Prostate gland (tissue), 2 donors: ENCODE measurements at regions not wholly inside any gene's neighbourhood (a gene's known extent, or its start where the extent isn't known, plus 50 kb on each side); places are given as distances from the start of the nearest gene placed in this dataset.
A peak's percentile ranks its signal among the peaks of the same experiment; 100 is the strongest.

Experiments
- DNase-seq: peaks from one replicate; pipeline ENCODE4 v3.0.0-alpha.2; 2019; ENCODE audit warnings: low spot score
- H3K27ac ChIP-seq, 2 donors: fragments of 200-600 bp; sonication (generic); 2 replicates each; pipeline ENCODE4 v1.5.1; 2017 to 2019
- H3K27me3 ChIP-seq: fragments of 200-600 bp; sonication (generic); replicated peaks from 2 replicates; pipeline ENCODE4 v1.5.1; 2019; ENCODE audit not compliant: insufficient read depth
- H3K36me3 ChIP-seq, 2 donors: fragments of 200-600 bp; sonication (generic); 1 replicate in 1 of 2; 2 replicates in 1 of 2; pipeline versions ENCODE4 v1.5.1 to v1.8.1; 2017 to 2019
- H3K4me1 ChIP-seq: fragments of 200-600 bp; sonication (generic); replicated peaks from 2 replicates; pipeline ENCODE4 v1.5.1; 2019
- H3K4me3 ChIP-seq, 2 donors: fragments of 200-600 bp; sonication (generic); 2 replicates each; pipeline ENCODE4 v1.5.1; 2017 to 2019
- H3K9me3 ChIP-seq: fragments of 200-600 bp; sonication (generic); 2 replicates; pipeline ENCODE4 v1.5.1; 2017
- POLR2A ChIP-seq: fragments of 450-650 bp; IDR thresholded peaks from one replicate; pipeline ENCODE4 v1.6.1; 2016; ENCODE audit warnings: antibody characterized with exemption, mild to moderate bottlenecking
- POLR2AphosphoS5 ChIP-seq: sonication (generic); formaldehyde crosslinking; IDR thresholded peaks from one replicate; pipeline ENCODE4 v1.6.1; 2017; ENCODE audit warnings: antibody characterized with exemption
- WGBS: methylation state at CpG from one replicate; pipeline ENCODE4 v1.1.5; 2018; 5-methylcytosine and 5-hydroxymethylcytosine counted together
- intact Hi-C: fragments of 100-400 bp; cut with DNase I; formaldehyde crosslinking; loops from one replicate; pipeline ENCODE4 v1.14.2; 2022
- TF ChIP-seq, protein P1 (sequence below), 4 experiments: fragments of 200-600 bp in 2 of 4; fragments of 450-650 bp in 2 of 4; sonication (generic) in 2 of 4; IDR thresholded peaks; 1 replicate in 3 of 4; 2 replicates in 1 of 4; pipeline ENCODE4 v1.5.1; 2016 to 2019; ENCODE audit warnings: antibody characterized with exemption in 4 of 4, mild to moderate bottlenecking in 2 of 4, moderate library complexity in 2 of 4

DNA sequence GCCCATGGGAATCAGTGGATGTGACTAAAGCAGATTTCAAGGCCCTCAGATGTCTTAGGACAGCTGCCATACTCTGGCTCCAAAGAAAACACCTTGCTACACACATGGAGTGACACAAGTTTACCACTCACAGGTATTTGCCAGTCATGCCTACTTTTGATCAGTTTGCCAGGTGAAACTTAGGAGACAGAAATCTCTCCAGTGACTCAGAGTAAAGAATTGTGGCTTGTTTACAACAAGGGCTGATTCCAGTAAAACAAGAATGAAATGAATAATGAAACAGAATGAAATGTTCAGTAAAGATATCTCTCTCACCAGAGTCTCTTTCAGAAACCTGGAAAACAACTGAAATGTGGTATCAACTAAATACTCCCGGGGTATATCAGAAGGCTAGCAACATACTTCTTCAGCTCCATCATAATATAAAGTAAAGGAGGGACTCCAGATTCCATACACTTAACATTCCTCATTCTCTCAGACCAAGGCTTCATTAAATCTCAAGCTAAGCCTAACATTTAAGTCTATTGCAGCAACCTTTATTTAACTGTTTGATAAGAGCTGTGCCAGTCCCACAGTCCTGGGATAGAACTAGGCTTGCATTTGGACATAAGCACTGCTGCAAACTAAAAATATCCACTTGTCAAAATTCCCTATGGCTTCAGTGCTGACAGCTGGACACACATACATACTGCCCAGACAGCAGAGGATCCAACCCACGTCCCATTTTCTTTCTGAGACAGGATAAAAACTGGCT lies 143.3 kb downstream of the SIPA1L2 start:
- H3K27me3 ChIP-seq: no peaks in the 10 kb centered on the region
- 82% methylated on average over 2 of the region's 2 CpGs for WGBS
- no peak overlapping the region for H3K27ac ChIP-seq
- H3K36me3 ChIP-seq: no peaks in the 10 kb centered on the region
- H3K4me1 ChIP-seq: no peaks in the 10 kb centered on the region
- peak; percentile 9 for DNase-seq
- no peak overlapping the region for H3K4me3 ChIP-seq
- TF ChIP-seq POLR2A (no peak), POLR2AphosphoS5 (peak; percentile 49)
- TF ChIP-seq, protein P1, sequence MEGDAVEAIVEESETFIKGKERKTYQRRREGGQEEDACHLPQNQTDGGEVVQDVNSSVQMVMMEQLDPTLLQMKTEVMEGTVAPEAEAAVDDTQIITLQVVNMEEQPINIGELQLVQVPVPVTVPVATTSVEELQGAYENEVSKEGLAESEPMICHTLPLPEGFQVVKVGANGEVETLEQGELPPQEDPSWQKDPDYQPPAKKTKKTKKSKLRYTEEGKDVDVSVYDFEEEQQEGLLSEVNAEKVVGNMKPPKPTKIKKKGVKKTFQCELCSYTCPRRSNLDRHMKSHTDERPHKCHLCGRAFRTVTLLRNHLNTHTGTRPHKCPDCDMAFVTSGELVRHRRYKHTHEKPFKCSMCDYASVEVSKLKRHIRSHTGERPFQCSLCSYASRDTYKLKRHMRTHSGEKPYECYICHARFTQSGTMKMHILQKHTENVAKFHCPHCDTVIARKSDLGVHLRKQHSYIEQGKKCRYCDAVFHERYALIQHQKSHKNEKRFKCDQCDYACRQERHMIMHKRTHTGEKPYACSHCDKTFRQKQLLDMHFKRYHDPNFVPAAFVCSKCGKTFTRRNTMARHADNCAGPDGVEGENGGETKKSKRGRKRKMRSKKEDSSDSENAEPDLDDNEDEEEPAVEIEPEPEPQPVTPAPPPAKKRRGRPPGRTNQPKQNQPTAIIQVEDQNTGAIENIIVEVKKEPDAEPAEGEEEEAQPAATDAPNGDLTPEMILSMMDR (IDR thresholded peaks at IDR 0.05): no peak
- intact Hi-C loops: no loop called here
- no peaks in the 10 kb centered on the region for H3K9me3 ChIP-seq

DNA sequence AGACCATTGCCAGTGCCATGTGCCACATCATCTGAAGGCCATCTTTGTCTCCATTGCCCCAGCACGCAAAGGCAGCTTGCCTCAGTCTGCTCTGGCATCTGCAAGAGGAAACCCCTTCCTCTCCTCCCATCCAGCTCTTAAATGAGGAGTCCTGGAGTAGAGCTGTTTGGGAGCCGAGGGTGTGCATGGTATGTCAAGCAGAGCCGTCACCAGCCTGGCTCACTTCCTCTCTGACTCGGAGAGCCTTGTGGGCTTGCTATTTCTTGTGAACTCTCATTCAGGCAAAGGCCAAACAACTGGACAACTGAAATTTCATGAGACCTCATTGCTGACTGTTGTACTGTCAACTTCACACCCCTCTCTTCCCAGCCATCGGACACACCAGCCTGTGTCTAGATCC lies 143.9 kb downstream of the SIPA1L2 start:
- Histone ChIP-seq H3K27me3 (no peaks in the 10 kb centered on the region), H3K9me3 (no peaks in the 10 kb centered on the region), H3K27ac (no peak overlapping the region), H3K36me3 (no peaks in the 10 kb centered on the region), H3K4me3 (no peak overlapping the region), H3K4me1 (no peaks in the 10 kb centered on the region)
- TF ChIP-seq POLR2AphosphoS5 (no peak), POLR2A (no peak)
- TF ChIP-seq, protein P1 (IDR thresholded peaks at IDR 0.05): no peak
- 92% methylated on average over 5 of the region's 5 CpGs for WGBS
- intact Hi-C loops: no loop called here
- no peak for DNase-seq

DNA sequence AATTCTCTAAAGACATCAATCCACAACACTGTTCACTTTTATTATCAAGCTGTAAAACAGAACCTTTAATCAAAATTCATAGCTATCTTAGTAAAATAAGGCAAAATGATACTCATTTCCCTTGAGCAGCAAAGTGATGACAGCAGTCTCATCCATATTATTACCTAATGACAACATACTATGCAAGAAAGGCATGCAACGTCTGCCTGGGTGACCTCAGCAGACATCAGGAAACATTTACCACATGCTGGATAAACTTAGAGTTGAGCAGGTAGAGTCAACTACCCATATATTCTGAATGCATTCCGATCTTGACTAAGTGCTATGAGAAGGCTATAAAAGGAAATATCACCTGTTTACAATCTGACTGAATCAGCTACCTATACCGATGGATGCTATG lies 145.1 kb downstream of the SIPA1L2 start:
- Histone ChIP-seq H3K4me1 (no peaks in the 10 kb centered on the region), H3K27me3 (no peaks in the 10 kb centered on the region), H3K4me3 (no peak overlapping the region), H3K27ac (no peak overlapping the region), H3K36me3 (no peaks in the 10 kb centered on the region), H3K9me3 (no peaks in the 10 kb centered on the region)
- 61% methylated on average over 3 of the region's 3 CpGs for WGBS
- intact Hi-C loops: no loop called here
- DNase-seq: no peak
- no peak for TF ChIP-seq POLR2AphosphoS5
- TF ChIP-seq, protein P1 (IDR thresholded peaks at IDR 0.05): no peak
- TF ChIP-seq POLR2A: no peak

DNA sequence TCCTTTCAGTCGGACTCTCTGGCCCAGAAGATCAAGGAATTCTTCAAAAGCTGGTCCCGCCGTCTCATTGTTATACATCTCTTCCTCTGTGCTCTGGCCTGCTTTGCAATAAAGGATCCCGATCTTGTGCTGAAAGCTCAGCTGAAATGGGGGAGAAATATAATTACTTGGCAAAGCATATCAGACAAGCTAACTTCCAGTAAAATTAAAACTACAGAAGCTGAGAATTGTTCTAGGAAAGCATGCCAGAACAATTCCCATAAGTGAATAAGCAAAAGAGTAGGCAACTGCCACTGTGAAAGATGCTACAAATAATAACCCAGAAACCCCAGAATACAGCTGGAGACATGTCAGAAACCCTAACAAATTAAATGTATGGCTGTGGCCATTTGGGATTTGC lies 146.1 kb downstream of the SIPA1L2 start:
- Histone ChIP-seq H3K36me3 (no peaks in the 10 kb centered on the region), H3K4me1 (no peaks in the 10 kb centered on the region), H3K4me3 (no peak overlapping the region), H3K27ac (no peak overlapping the region), H3K27me3 (no peaks in the 10 kb centered on the region), H3K9me3 (no peaks in the 10 kb centered on the region)
- WGBS: 66% methylated on average over 4 of the region's 4 CpGs
- intact Hi-C loops: no loop called here
- no peak for DNase-seq
- TF ChIP-seq POLR2A (no peak), POLR2AphosphoS5 (no peak)
- TF ChIP-seq, protein P1 (IDR thresholded peaks at IDR 0.05): no peak

DNA sequence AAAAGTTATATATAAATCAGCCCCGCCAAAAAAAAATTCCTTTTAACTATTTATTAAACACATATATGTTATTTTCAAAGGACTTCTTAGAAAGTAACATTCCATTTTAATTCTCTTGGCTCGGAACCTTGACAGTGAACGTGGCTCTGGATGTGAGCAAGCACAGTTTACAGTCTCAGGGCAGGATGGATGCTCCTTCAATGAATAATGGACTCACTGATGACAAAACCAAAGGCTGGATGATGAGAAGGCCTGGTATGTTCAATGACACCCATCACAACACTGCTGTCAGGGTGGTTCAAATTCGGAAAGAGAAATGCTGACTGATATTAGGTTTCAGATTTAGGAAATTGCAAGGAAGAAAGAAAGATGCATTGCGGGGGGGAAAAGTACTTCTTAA lies 148.8 kb downstream of the SIPA1L2 start:
- no peaks in the 10 kb centered on the region for H3K4me1 ChIP-seq
- no peaks in the 10 kb centered on the region for H3K27me3 ChIP-seq
- intact Hi-C loops: no loop called here
- H3K9me3 ChIP-seq: no peaks in the 10 kb centered on the region
- 94% methylated on average over 5 of the region's 5 CpGs for WGBS
- H3K36me3 ChIP-seq: no peaks in the 10 kb centered on the region
- H3K4me3 ChIP-seq: no peak overlapping the region
- DNase-seq: no peak
- TF ChIP-seq, protein P1 (IDR thresholded peaks at IDR 0.05): no peak
- no peak for TF ChIP-seq POLR2AphosphoS5
- TF ChIP-seq POLR2A: no peak
- no peak overlapping the region for H3K27ac ChIP-seq
